ENCODE measurements at regions not wholly inside any gene's neighbourhood (a gene's known extent, or its start where the extent isn't known, plus 50 kb on each side); places are given as distances from the start of the nearest gene placed in this dataset.

GRCh38 chr10:3231951-3232730, 59.6 kb upstream of the PITRM1 start:
- POLR2A ChIA-PET (ENCODE audit: unreplicated experiment): no interaction called here
- CTCF ChIA-PET: no interaction called here
- intact Hi-C loops (cut with micrococcal nuclease) (loop anchor here (10.0 kb wide), 1 partner anchor 1013 kb away; no protein-coding TSS in a partner anchor), in situ Hi-C loops (cut with MboI; ENCODE audit: low sequenced_read_pairs) (no loop called here), dilution Hi-C loops (cut with HindIII; ENCODE audit: low sequenced_read_pairs, unreplicated experiment) (no loop called here)
- Histone ChIP-seq H3K9me1 (ENCODE audit: insufficient read depth, low read length) (peaks cover 7% of the 10 kb centered on the region), H2BK15ac (ENCODE audit: low read depth, low read length) (no peak overlapping the region), H3K23ac (ENCODE audit: low read depth, low read length) (no peak overlapping the region), H4K20me1 (ENCODE audit: insufficient read depth, low read length) (no peaks in the 10 kb centered on the region), H2AK9ac (replicated peaks; ENCODE audit: low read depth, low read length, poor library complexity) (no peak overlapping the region), H4K5ac (ENCODE audit: low read depth, low read length) (no peak overlapping the region), H3K56ac (ENCODE audit: extremely low read depth, insufficient read depth, low read length) (no peak overlapping the region), H3K9me3 (ENCODE audit: control insufficient read depth, insufficient read depth, low read length) (no peaks in the 10 kb centered on the region), H2BK5ac (ENCODE audit: low read depth, low read length, poor library complexity, severe bottlenecking) (no peak overlapping the region), H4K91ac (ENCODE audit: insufficient read depth, low read depth, low read length) (no peak overlapping the region), H3K4me2 (ENCODE audit: low read depth, low read length) (no peak overlapping the region), H2AFZ (replicated peaks; ENCODE audit: low read length, poor library complexity) (no peak overlapping the region), H3K36me3 (ENCODE audit: control insufficient read depth, insufficient read depth, low read length) (no peaks in the 10 kb centered on the region), H3K14ac (replicated peaks; ENCODE audit: low read depth, low read length) (no peak overlapping the region), H3K9ac (ENCODE audit: low read depth, low read length) (no peak overlapping the region), H3K4me1 (ENCODE audit: control insufficient read depth, insufficient read depth, low read length) (peaks cover 3% of the 10 kb centered on the region; the same call in 1 of the 2 replicates), H3K4me3 (ENCODE audit: insufficient read depth, low read depth, low read length) (no peak overlapping the region), H3K18ac (ENCODE audit: low read depth, low read length) (no peak overlapping the region), H4K8ac (ENCODE audit: low read depth in 2 of 2, low read length in 2 of 2) (no peak overlapping the region), H2AK5ac (ENCODE audit: low read depth, low read length) (no peak overlapping the region), H3K4ac (ENCODE audit: low read depth, low read length) (no peak overlapping the region), H2BK120ac (ENCODE audit: low read depth, low read length) (no peak overlapping the region), H3K27me3 (ENCODE audit: control insufficient read depth, insufficient read depth, low read length) (no peaks in the 10 kb centered on the region), H2BK20ac (ENCODE audit: low read depth, low read length) (no peak overlapping the region), H3K79me1 (ENCODE audit: low read depth in 1 of 2, low read length in 2 of 2) (no peaks in the 10 kb centered on the region), H3K27ac (ENCODE audit: insufficient read depth, low read length) (no peak overlapping the region)
- DNase-seq: peak; percentile 24
- no peak for ATAC-seq (ENCODE audit: low read depth)
- WGBS, 2 experiments (ENCODE audit: extremely low coverage in 2 of 2, insufficient read length in 1 of 2): 100% methylated on average over 1 of the region's 12 CpGs; no CpG with 5 or more reads in 1 of the 2 experiments
- TF ChIP-seq CTCF (conservative IDR thresholded peaks at IDR 0.05; ENCODE audit: low read depth, low read length) (peak; percentile 25), RFX5 (IDR thresholded peaks at IDR 0.05; ENCODE audit: low read depth, low read length) (no peak)
- no TSS peak for BruUV-seq (replicated peaks)
